ENCODE measurements at regions not wholly inside any gene's neighbourhood (a gene's known extent, or its start where the extent isn't known, plus 50 kb on each side); places are given as distances from the start of the nearest gene placed in this dataset.

DNA sequence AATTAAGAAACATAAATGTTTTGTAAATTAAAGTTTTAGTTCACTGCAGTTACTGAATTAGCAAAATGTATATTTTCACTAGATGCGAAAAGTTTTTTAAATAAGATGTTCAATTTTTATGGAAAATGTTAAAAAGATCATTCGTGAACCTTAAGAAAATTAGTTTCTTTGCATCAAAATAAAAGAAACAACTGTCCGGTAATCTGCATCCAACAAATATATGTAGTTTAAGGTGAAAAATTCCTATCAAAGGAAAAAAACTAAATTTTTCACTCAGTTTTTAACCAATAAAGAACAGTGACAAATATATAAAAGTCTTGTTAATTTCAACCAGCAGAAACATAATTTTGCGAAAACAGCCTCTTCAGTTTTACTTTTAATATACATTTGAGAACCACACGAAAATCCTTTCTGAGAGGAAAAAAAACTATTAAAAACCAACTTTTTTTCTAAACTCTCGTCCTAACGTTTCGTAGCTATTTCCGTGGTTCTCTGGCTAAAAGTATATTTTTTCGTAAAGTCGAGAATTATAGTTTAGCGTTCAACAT lies 64.5 kb downstream of the KCNRG start:
- peak overlapping the region; percentile 79 to 95 (median 92) for H3K27ac ChIP-seq
- no peaks in the 10 kb centered on the region for H3K9me3 ChIP-seq
- H3K27me3 ChIP-seq (replicated peaks in 1 of 7) = peaks cover 0 to 6% (median 0%) of the 10 kb centered on the region in 7 donors
- H3K4me3 ChIP-seq = peak overlapping the region; percentile 66 to 91 (median 82)
- WGBS, 5 donors = 9 to 12% (median 10%) methylated on average over 12 of the region's 12 CpGs
- peaks cover 12 to 89% (median 72%) of the 10 kb centered on the region in 6 donors for H3K4me1 ChIP-seq
- intact Hi-C loops (cut with DNase I; ENCODE audit: low total_unique reads) = loop anchor here (5.0 kb wide), 2 partner anchors 48 to 453 kb away; no protein-coding TSS in a partner anchor
- no peak for DNase-seq
- H3K36me3 ChIP-seq = no peaks in the 10 kb centered on the region
- TF ChIP-seq POLR2AphosphoS5 (IDR thresholded peaks at IDR 0.05) (no peak), CTCF (IDR thresholded peaks at IDR 0.05 in 8 of 11, conservative IDR thresholded peaks at IDR 0.05 in 3 of 11) (no peak), POLR2A (IDR thresholded peaks at IDR 0.05) (no peak)

DNA sequence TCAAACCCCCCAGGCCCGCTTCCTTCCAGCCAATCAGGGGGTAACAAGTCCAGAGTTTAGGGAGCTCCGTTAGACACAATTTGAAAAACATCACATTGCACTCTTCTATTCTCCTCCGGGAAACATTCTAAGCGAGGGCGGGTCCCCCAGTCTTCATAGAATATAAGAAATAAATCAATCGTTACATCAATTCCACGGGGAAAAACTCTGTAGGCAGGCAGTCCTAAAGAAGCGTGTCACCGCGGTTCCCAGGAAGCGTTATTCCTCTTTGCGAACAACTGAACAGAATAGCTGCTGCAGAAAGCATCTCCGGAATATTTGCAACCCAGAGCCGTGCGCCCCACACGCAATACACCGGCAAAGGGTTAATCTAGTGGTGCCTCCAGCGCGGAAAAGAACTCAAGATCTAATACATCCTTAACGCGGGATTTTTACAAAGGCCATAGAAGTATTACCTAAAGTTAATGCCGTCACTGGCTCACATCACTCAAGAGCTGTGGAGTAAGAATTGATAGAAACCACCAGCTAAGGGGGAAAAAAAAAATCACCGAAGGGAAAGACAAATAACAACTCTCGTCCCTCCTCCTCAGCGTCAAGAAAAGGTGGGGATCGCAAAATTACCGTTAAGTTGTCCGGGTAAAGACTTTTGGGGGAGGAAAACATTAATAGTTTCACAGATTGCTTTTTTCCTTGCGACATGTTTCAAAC lies 65.1 kb downstream of the KCNRG start:
- H3K36me3 ChIP-seq = no peaks in the 10 kb centered on the region
- H3K9me3 ChIP-seq = no peaks in the 10 kb centered on the region
- H3K4me3 ChIP-seq = peak overlapping the region; percentile 66 to 91 (median 82)
- H3K27me3 ChIP-seq (replicated peaks in 1 of 7) = peaks cover 0 to 6% (median 0%) of the 10 kb centered on the region in 7 donors
- peaks cover 18 to 89% (median 72%) of the 10 kb centered on the region in 6 donors for H3K4me1 ChIP-seq
- intact Hi-C loops (cut with DNase I; ENCODE audit: low total_unique reads) = loop anchor here (5.0 kb wide), 2 partner anchors 47 to 452 kb away; no protein-coding TSS in a partner anchor
- peak overlapping the region; percentile 79 to 95 (median 92) for H3K27ac ChIP-seq
- DNase-seq = no peak
- WGBS, 5 donors = 0 to 1% (median 1%) methylated on average over 29 of the region's 29 CpGs
- no peak for TF ChIP-seq POLR2AphosphoS5 (IDR thresholded peaks at IDR 0.05)
- peak in 1 of 3 donors; percentile 9 for TF ChIP-seq POLR2A (IDR thresholded peaks at IDR 0.05)
- no peak for TF ChIP-seq CTCF (IDR thresholded peaks at IDR 0.05 in 8 of 11, conservative IDR thresholded peaks at IDR 0.05 in 3 of 11)

- H3K4me1 ChIP-seq = peaks cover 22 to 89% (median 72%) of the 10 kb centered on the region in 6 donors
- peaks cover 0 to under 1% (median 0%) of the 10 kb centered on the region in 7 donors for H3K27me3 ChIP-seq (replicated peaks in 1 of 7)
- H3K4me3 ChIP-seq = peak overlapping the region; percentile 66 to 91 (median 82)
- intact Hi-C loops (cut with DNase I; ENCODE audit: low total_unique reads) = loop anchor here (5.0 kb wide), 2 partner anchors 46 to 451 kb away; no protein-coding TSS in a partner anchor
- TF ChIP-seq POLR2A (IDR thresholded peaks at IDR 0.05) = no peak
- TF ChIP-seq POLR2AphosphoS5 (IDR thresholded peaks at IDR 0.05) = peak in 2 of 3 donors; percentile 50 to 62
- peak overlapping the region; percentile 79 to 95 (median 92) for H3K27ac ChIP-seq
- H3K9me3 ChIP-seq = no peaks in the 10 kb centered on the region
- peak; percentile 92 for DNase-seq
- WGBS, 5 donors = 0 to 1% (median 1%) methylated on average over 34 to 67 of the region's 67 CpGs
- H3K36me3 ChIP-seq = no peaks in the 10 kb centered on the region
These were observed 65.9 kb downstream of the KCNRG start for GRCh38 chr13:50080911-50081678.

- Histone ChIP-seq H3K4me3 (peak overlapping the region; percentile 66 to 91 (median 82)), H3K27me3 (replicated peaks in 1 of 7) (no peaks in the 10 kb centered on the region), H3K27ac (peak overlapping the region; percentile 79 to 95 (median 92)), H3K36me3 (no peaks in the 10 kb centered on the region), H3K9me3 (no peaks in the 10 kb centered on the region), H3K4me1 (peaks cover 22 to 88% (median 70%) of the 10 kb centered on the region in 6 donors)
- TF ChIP-seq POLR2AphosphoS5 (IDR thresholded peaks at IDR 0.05) = peak; percentile 80 to 91 (median 88)
- TF ChIP-seq POLR2A (IDR thresholded peaks at IDR 0.05) = peak in 2 of 3 donors; percentile 3 to 5
- peak in 3 of 11 experiments; percentile 5 to 9 (median 9) for TF ChIP-seq CTCF (IDR thresholded peaks at IDR 0.05 in 8 of 11, conservative IDR thresholded peaks at IDR 0.05 in 3 of 11)
- intact Hi-C loops (cut with DNase I; ENCODE audit: low total_unique reads) = loop anchor here (5.0 kb wide), 2 partner anchors 45 to 450 kb away; no protein-coding TSS in a partner anchor
- peak; percentile 99 for DNase-seq
- 0 to 1% (median 0%) methylated on average over 48 to 49 of the region's 49 CpGs for WGBS, 5 donors
These were observed 66.6 kb downstream of the KCNRG start for GRCh38 chr13:50081679-50082425.
